ENCODE measurements at regions not wholly inside any gene's neighbourhood (a gene's known extent, or its start where the extent isn't known, plus 50 kb on each side); places are given as distances from the start of the nearest gene placed in this dataset.

GRCh38 chr22:48800036-48800885 is 1027.4 kb downstream of the BRD1 start:
- Histone ChIP-seq H3K9me3 (no peaks in the 10 kb centered on the region), H3K27ac (no peak overlapping the region), H3K4me3 (no peak overlapping the region), H3K27me3 (replicated peaks; ENCODE audit: insufficient read depth) (no peaks in the 10 kb centered on the region), H3K36me3 (no peaks in the 10 kb centered on the region), H3K4me1 (ENCODE audit: control insufficient read depth in 1 of 2, low read depth in 2 of 2) (peaks cover 0 to 11% of the 10 kb centered on the region in 2 donors)
- no peak for ATAC-seq (ENCODE audit: insufficient number of reproducible peaks, low FRiP score, low read depth)
- no peak for DNase-seq (ENCODE audit: low spot score)
- no peak for TF ChIP-seq CTCF (IDR thresholded peaks at IDR 0.05)

GRCh38 chr22:48799227-48799970 is 1028.3 kb downstream of the BRD1 start:
- Histone ChIP-seq H3K4me1 (ENCODE audit: control insufficient read depth in 1 of 2, low read depth in 2 of 2) (peaks cover 0 to 11% of the 10 kb centered on the region in 2 donors), H3K36me3 (no peaks in the 10 kb centered on the region), H3K27me3 (replicated peaks; ENCODE audit: insufficient read depth) (no peaks in the 10 kb centered on the region), H3K9me3 (no peaks in the 10 kb centered on the region), H3K27ac (no peak overlapping the region), H3K4me3 (no peak overlapping the region)
- TF ChIP-seq CTCF (IDR thresholded peaks at IDR 0.05), result no peak
- no peak for ATAC-seq (ENCODE audit: insufficient number of reproducible peaks, low FRiP score, low read depth)
- DNase-seq (ENCODE audit: low spot score), result no peak

- TF ChIP-seq CTCF (IDR thresholded peaks at IDR 0.05), result no peak
- ATAC-seq (ENCODE audit: insufficient number of reproducible peaks, low FRiP score, low read depth), result no peak
- Histone ChIP-seq H3K36me3 (no peaks in the 10 kb centered on the region), H3K4me3 (no peak overlapping the region), H3K9me3 (no peaks in the 10 kb centered on the region), H3K27ac (no peak overlapping the region), H3K4me1 (ENCODE audit: control insufficient read depth in 1 of 2, low read depth in 2 of 2) (peaks cover 0 to 11% of the 10 kb centered on the region in 2 donors), H3K27me3 (replicated peaks; ENCODE audit: insufficient read depth) (no peaks in the 10 kb centered on the region)
- no peak for DNase-seq (ENCODE audit: low spot score)
Observed at GRCh38 chr22:48798281-48799226, 1029.1 kb downstream of the BRD1 start.

GRCh38 chr22:48797731-48798130 is 1029.9 kb downstream of the BRD1 start:
- ATAC-seq (ENCODE audit: insufficient number of reproducible peaks, low FRiP score, low read depth) (no peak), DNase-seq (ENCODE audit: low spot score) (no peak)
- H3K27ac ChIP-seq, result no peak overlapping the region
- H3K9me3 ChIP-seq, result no peaks in the 10 kb centered on the region
- peaks cover 0 to 11% of the 10 kb centered on the region in 2 donors for H3K4me1 ChIP-seq (ENCODE audit: control insufficient read depth in 1 of 2, low read depth in 2 of 2)
- H3K36me3 ChIP-seq, result no peaks in the 10 kb centered on the region
- no peaks in the 10 kb centered on the region for H3K27me3 ChIP-seq (replicated peaks; ENCODE audit: insufficient read depth)
- TF ChIP-seq CTCF (IDR thresholded peaks at IDR 0.05), result no peak
- H3K4me3 ChIP-seq, result no peak overlapping the region
